OCI-LY7 (cell line): ENCODE measurements at regions not wholly inside any gene's neighbourhood (a gene's known extent, or its start where the extent isn't known, plus 50 kb on each side); places are given as distances from the start of the nearest gene placed in this dataset.

Experiments used
- CTCF ChIP-seq: fragments of 200-600 bp; sonication (generic); conservative IDR thresholded peaks from 2 replicates; pipeline ENCODE4 v1.5.1; 2014; ENCODE audit warnings: mild to moderate bottlenecking, antibody characterized with exemption, low read length, moderate library complexity, mixed read lengths
- EZH2phosphoT487 ChIP-seq: fragments of 200-600 bp; sonication (generic); IDR thresholded peaks from 2 replicates; pipeline ENCODE4 v1.6.1; 2018; ENCODE audit warnings: low read depth, borderline replicate concordance, mild to moderate bottlenecking, mixed run types, antibody characterized with exemption, low read length, moderate library complexity, mixed read lengths

- TF ChIP-seq CTCF (no peak), EZH2phosphoT487 (no peak)
These were observed 475.7 kb downstream of the PRKD1 start for GRCh38 chr14:29451941-29452340.
